Endothelial cell (in vitro differentiated cells): ENCODE measurements at regions not wholly inside any gene's neighbourhood (a gene's known extent, or its start where the extent isn't known, plus 50 kb on each side); places are given as distances from the start of the nearest gene placed in this dataset.
"Not testable (repeated sequence)": the region's sequence is repeated elsewhere in the genome, so short reads cannot be mapped to it uniquely, and the experiment has no call there.

Source experiments
- DNase-seq: peaks from one replicate; pipeline ENCODE4 v3.0.0; 2021; ENCODE audit warnings: low spot score
- H3K27ac Mint-ChIP-seq: one replicate; pipeline ENCODE4 v1.8.0; 2021; ENCODE audit warnings: mixed read lengths, inconsistent platforms; ENCODE audit not compliant: unreplicated experiment
- H3K27me3 Mint-ChIP-seq: one replicate; pipeline ENCODE4 v1.8.0; 2021; ENCODE audit warnings: mild to moderate bottlenecking, moderate library complexity, mixed read lengths, inconsistent platforms; ENCODE audit not compliant: unreplicated experiment
- H3K36me3 Mint-ChIP-seq: one replicate; pipeline ENCODE4 v1.8.0; 2021; ENCODE audit warnings: mild to moderate bottlenecking, low read depth, mixed read lengths, inconsistent platforms; ENCODE audit not compliant: unreplicated experiment
- H3K4me1 Mint-ChIP-seq: one replicate; pipeline ENCODE4 v1.8.0; 2021; ENCODE audit warnings: mild to moderate bottlenecking, mixed read lengths, inconsistent platforms; ENCODE audit not compliant: unreplicated experiment
- H3K4me3 Mint-ChIP-seq: one replicate; pipeline ENCODE4 v1.8.0; 2021; ENCODE audit warnings: mild to moderate bottlenecking, mixed read lengths, inconsistent platforms; ENCODE audit not compliant: unreplicated experiment
- H3K9me3 Mint-ChIP-seq: one replicate; pipeline ENCODE4 v1.8.0; 2021; ENCODE audit warnings: mixed read lengths, inconsistent platforms; ENCODE audit not compliant: unreplicated experiment
- TF ChIP-seq, protein P1 (sequence below): fragments of 200-600 bp; sonication (generic); IDR thresholded peaks from one replicate; pipeline ENCODE4 v1.5.0; 2021; ENCODE audit warnings: antibody characterized with exemption; ENCODE audit not compliant: unreplicated experiment

GRCh38 chr17:83190601-83191387 lies 111.4 kb downstream of the METRNL start:
- no peak overlapping the region for H3K4me3 Mint-ChIP-seq
- no peak overlapping the region for H3K27ac Mint-ChIP-seq
- no peaks in the 10 kb centered on the region for H3K4me1 Mint-ChIP-seq
- no peak for DNase-seq
- no peaks in the 10 kb centered on the region for H3K36me3 Mint-ChIP-seq
- peaks cover 5% of the 10 kb centered on the region for H3K9me3 Mint-ChIP-seq
- TF ChIP-seq, protein P1, sequence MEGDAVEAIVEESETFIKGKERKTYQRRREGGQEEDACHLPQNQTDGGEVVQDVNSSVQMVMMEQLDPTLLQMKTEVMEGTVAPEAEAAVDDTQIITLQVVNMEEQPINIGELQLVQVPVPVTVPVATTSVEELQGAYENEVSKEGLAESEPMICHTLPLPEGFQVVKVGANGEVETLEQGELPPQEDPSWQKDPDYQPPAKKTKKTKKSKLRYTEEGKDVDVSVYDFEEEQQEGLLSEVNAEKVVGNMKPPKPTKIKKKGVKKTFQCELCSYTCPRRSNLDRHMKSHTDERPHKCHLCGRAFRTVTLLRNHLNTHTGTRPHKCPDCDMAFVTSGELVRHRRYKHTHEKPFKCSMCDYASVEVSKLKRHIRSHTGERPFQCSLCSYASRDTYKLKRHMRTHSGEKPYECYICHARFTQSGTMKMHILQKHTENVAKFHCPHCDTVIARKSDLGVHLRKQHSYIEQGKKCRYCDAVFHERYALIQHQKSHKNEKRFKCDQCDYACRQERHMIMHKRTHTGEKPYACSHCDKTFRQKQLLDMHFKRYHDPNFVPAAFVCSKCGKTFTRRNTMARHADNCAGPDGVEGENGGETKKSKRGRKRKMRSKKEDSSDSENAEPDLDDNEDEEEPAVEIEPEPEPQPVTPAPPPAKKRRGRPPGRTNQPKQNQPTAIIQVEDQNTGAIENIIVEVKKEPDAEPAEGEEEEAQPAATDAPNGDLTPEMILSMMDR, result no peak
- H3K27me3 Mint-ChIP-seq, result peaks cover 7% of the 10 kb centered on the region

DNA sequence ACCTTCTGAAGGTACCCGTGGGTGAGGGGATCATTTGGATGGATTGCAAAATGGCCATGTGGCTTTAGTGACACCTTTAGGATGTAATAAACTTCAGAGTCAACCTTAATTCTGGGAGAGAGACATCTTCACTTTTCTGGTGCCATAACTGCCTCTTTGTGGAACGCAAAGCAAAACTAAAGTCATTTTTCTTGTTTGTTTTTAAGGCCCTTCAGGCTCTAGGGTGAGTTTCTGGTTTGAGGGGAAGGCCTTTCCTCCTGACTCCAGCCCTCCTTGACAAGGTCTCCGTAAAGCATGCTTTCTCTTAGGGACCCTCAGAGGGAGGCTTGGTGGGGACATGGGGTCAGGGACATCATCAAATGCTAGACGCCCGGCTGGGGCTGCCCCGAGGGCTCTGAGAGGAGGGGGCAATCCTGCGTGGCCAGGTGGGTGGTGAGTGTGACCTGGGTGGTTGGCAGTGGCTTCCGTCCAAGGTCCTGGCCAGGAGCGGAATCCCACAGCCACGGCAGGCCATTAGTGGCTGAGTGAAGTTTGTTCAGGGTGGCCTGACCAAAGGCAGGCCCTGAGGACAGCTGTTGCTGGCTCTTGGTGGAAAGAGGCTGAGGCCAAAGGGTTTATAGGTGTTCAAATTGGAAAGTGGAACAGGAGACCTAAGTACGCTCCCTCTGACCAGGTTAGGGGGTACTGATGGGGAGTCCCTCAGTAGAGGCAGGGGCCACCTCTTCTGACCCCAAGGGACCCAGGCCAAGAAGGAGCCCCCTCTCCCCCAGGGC lies 112.2 kb downstream of the METRNL start:
- no peak for DNase-seq
- Mint-ChIP-seq H3K36me3 (no peaks in the 10 kb centered on the region), H3K4me3 (no peak overlapping the region), H3K4me1 (no peaks in the 10 kb centered on the region), H3K27ac (no peak overlapping the region), H3K27me3 (peaks cover 7% of the 10 kb centered on the region), H3K9me3 (peaks cover 5% of the 10 kb centered on the region)
- TF ChIP-seq, protein P1, result no peak

DNA sequence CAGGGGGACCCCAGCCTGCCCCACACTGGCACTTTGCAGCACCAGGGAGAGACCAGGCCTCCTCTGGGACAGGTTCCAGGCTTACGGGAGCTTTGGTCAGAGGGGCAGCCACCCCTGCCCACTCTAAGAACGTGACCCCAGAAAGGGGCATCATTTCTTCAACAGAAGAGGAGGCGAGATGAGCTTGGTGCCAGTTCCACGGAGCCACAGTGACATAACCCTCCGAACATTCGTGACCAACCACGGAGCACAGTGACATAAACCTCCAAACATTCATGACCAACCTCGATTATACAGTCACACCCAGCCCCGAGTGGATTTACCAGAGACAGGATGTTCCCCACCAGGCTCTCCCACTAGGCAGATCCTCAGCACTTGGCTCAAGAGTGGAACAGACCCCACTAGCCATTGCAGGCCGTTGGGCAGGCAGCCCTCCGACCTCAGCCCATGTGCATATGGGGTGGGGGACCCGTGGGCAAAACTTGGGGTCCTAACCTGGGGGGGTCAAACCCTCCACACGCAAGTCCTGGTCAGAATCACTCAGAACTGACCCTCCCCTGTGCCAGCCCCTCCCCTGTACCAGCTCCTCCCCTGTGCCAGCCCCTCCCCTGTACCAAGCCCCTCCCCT lies 112.9 kb downstream of the METRNL start:
- Mint-ChIP-seq H3K27me3 (peaks cover 4% of the 10 kb centered on the region), H3K9me3 (peaks cover 5% of the 10 kb centered on the region)
- DNase-seq, result no peak

DNA sequence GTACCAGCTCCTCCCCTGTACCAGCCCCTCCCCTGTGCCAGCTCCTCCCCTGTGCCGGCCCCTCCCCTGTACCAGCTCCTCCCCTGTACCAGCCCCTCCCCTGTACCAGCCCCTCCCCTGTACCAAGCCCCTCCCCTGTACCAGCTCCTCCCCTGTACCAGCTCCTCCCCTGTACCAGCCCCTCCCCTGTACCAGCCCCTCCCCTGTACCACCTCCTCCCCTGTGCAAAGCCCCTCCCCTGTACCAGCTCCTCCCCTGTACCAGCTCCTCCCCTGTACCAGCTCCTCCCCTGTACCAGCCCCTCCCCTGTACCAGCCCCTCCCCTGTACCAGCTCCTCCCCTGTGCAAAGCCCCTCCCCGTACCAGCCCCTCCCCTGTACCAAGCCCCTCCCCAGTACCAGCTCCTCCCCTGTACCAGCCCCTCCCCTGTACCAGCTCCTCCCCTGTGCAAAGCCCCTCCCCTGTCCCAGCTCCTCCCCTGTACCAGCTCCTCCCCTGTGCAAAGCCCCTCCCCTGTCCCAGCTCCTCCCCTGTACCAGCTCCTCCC lies 113.5 kb downstream of the METRNL start:
- not testable (repeated sequence) for DNase-seq, H3K36me3 Mint-ChIP-seq, H3K27ac Mint-ChIP-seq, H3K4me1 Mint-ChIP-seq, H3K27me3 Mint-ChIP-seq, H3K9me3 Mint-ChIP-seq, H3K4me3 Mint-ChIP-seq

More for the DNA sequence above, 112.9 kb downstream of the METRNL start:
- TF ChIP-seq, protein P1, result no peak
- H3K4me3 Mint-ChIP-seq, result no peak overlapping the region
- no peaks in the 10 kb centered on the region for H3K36me3 Mint-ChIP-seq
- no peak overlapping the region for H3K27ac Mint-ChIP-seq
- H3K4me1 Mint-ChIP-seq, result no peaks in the 10 kb centered on the region

GRCh38 chr17:83193336-83194185 lies 114.2 kb downstream of the METRNL start:
- TF ChIP-seq, protein P1, result no peak
- Mint-ChIP-seq H3K9me3 (peaks cover 5% of the 10 kb centered on the region), H3K27me3 (peaks cover 3% of the 10 kb centered on the region), H3K4me1 (no peaks in the 10 kb centered on the region), H3K27ac (no peak overlapping the region), H3K36me3 (no peaks in the 10 kb centered on the region), H3K4me3 (no peak overlapping the region)
- DNase-seq, result no peak
